NCI-H446 treated with DMSO at 0.1 percent for 48 hours (cell line): ENCODE measurements at regions not wholly inside any gene's neighbourhood (a gene's known extent, or its start where the extent isn't known, plus 50 kb on each side); places are given as distances from the start of the nearest gene placed in this dataset.
"Not testable (repeated sequence)": the region's sequence is repeated elsewhere in the genome, so short reads cannot be mapped to it uniquely, and the experiment has no call there.

Experiments used
- DNase-seq: peaks from one replicate; lab custom pipeline; 2025; lab: John Stamatoyannopoulos, UW

- no peak for DNase-seq
Measured at GRCh38 chr20:56724241-56724757, 95.2 kb downstream of the TFAP2C start.

GRCh38 chr20:56730003-56730402 is 100.9 kb downstream of the TFAP2C start:
- DNase-seq, result no peak

- DNase-seq, result no peak
Measured at GRCh38 chr20:56730996-56731395, 101.9 kb downstream of the TFAP2C start.

- DNase-seq, result no peak
Measured at GRCh38 chr20:56731476-56731875, 102.4 kb downstream of the TFAP2C start.

GRCh38 chr20:56733967-56734366 is 104.9 kb downstream of the TFAP2C start:
- no peak for DNase-seq

GRCh38 chr20:56735084-56735642 is 106.1 kb downstream of the TFAP2C start:
- no peak for DNase-seq

- no peak for DNase-seq
Measured at GRCh38 chr20:56736285-56736857, 107.3 kb downstream of the TFAP2C start.

- not testable (repeated sequence) for DNase-seq
Measured at GRCh38 chr20:56744325-56744821, 115.3 kb downstream of the TFAP2C start.

- DNase-seq, result no peak
Measured at GRCh38 chr20:56748476-56749377, 119.6 kb downstream of the TFAP2C start.

- no peak for DNase-seq
Measured at GRCh38 chr20:56750430-56750829, 121.3 kb downstream of the TFAP2C start.

- DNase-seq, result no peak
Measured at GRCh38 chr20:56752274-56752673, 123.2 kb downstream of the TFAP2C start.

GRCh38 chr20:56755201-56755600 is 126.1 kb downstream of the TFAP2C start:
- no peak for DNase-seq

GRCh38 chr20:56756658-56757057 is 127.6 kb downstream of the TFAP2C start:
- DNase-seq, result not testable (repeated sequence)

- no peak for DNase-seq
Measured at GRCh38 chr20:56758706-56759105, 129.6 kb downstream of the TFAP2C start.

GRCh38 chr20:56759741-56760278 is 130.7 kb downstream of the TFAP2C start:
- DNase-seq, result no peak

GRCh38 chr20:56760610-56761009 is 131.5 kb downstream of the TFAP2C start:
- DNase-seq, result no peak

GRCh38 chr20:56761393-56761792 is 132.3 kb downstream of the TFAP2C start:
- no peak for DNase-seq

- no peak for DNase-seq
Measured at GRCh38 chr20:56762401-56762800, 133.3 kb downstream of the TFAP2C start.

GRCh38 chr20:56762829-56763228 is 133.7 kb downstream of the TFAP2C start:
- DNase-seq, result no peak

- no peak for DNase-seq
Measured at GRCh38 chr20:56764671-56765070, 135.6 kb downstream of the TFAP2C start.

- DNase-seq, result no peak
Measured at GRCh38 chr20:56765172-56766073, 136.3 kb downstream of the TFAP2C start.
